Keratinocyte (primary cell): ENCODE measurements at regions not wholly inside any gene's neighbourhood (a gene's known extent, or its start where the extent isn't known, plus 50 kb on each side); places are given as distances from the start of the nearest gene placed in this dataset.

ENCODE experiments used
- DNase-seq: peaks from one replicate; pipeline ENCODE4 v3.0.0-alpha.2; 2011; ENCODE audit warnings: low read depth, missing footprints, low spot score
- FAIRE-seq: peaks from 2 replicates; lab custom pipeline; 2011; peaks lifted over from hg19 to GRCh38; lab: Jason Lieb, UNC
- H2AFZ ChIP-seq: 2 replicates; pipeline ENCODE4 v1.6.0; 2012; ENCODE audit warnings: low read length, control low read depth, inconsistent platforms; ENCODE audit not compliant: control insufficient read depth
- H3K27ac ChIP-seq: 2 replicates; pipeline ENCODE4 v1.5.1; 2011; ENCODE audit warnings: low read length; ENCODE audit not compliant: control insufficient read depth, insufficient read depth
- H3K27me3 ChIP-seq: 3 replicates; pipeline ENCODE4 v1.6.0; 2011; ENCODE audit warnings: low read length; ENCODE audit not compliant: control insufficient read depth, insufficient read depth; ENCODE audit errors: extremely low read depth
- H3K36me3 ChIP-seq, 2 experiments: 2 replicates in 1 of 2; 3 replicates in 1 of 2; pipeline ENCODE4 v1.5.1; 2011; ENCODE audit warnings: low read length in 2 of 2, mild to moderate bottlenecking in 1 of 2; ENCODE audit not compliant: control insufficient read depth in 2 of 2, insufficient read depth in 2 of 2; ENCODE audit errors: extremely low read depth in 1 of 2
- H3K4me1 ChIP-seq: 3 replicates; pipeline ENCODE4 v1.5.1; 2011; ENCODE audit warnings: low read length; ENCODE audit not compliant: control insufficient read depth, insufficient read depth; ENCODE audit errors: extremely low read depth
- H3K4me2 ChIP-seq: 3 replicates; pipeline ENCODE4 v1.6.0; 2011; ENCODE audit warnings: low read depth, low read length; ENCODE audit not compliant: control insufficient read depth, insufficient read depth; ENCODE audit errors: extremely low read depth
- H3K4me3 ChIP-seq, 3 experiments: fragments of 200-600 bp in 1 of 3; sonication (generic) in 1 of 3; 2 replicates in 2 of 3; 3 replicates in 1 of 3; pipeline ENCODE4 v1.5.1; 2011 to 2016; ENCODE audit warnings: low read length in 3 of 3, mild to moderate bottlenecking in 3 of 3, control low read depth in 2 of 3, inconsistent platforms in 1 of 3, low read depth in 1 of 3, mixed read lengths in 1 of 3, mixed run types in 1 of 3, moderate library complexity in 1 of 3; ENCODE audit not compliant: control insufficient read depth in 2 of 3, insufficient read depth in 2 of 3; ENCODE audit errors: extremely low read depth in 1 of 3
- H3K79me2 ChIP-seq: 2 replicates; pipeline ENCODE4 v1.6.0; 2012; ENCODE audit warnings: low read length; ENCODE audit not compliant: control insufficient read depth, insufficient read depth
- H3K9ac ChIP-seq: 3 replicates; pipeline ENCODE4 v1.6.0; 2011; ENCODE audit warnings: low read length; ENCODE audit not compliant: control insufficient read depth, insufficient read depth; ENCODE audit errors: extremely low read depth
- H3K9me1 ChIP-seq: 3 replicates; pipeline ENCODE4 v1.6.0; 2011; ENCODE audit warnings: low read length; ENCODE audit not compliant: control insufficient read depth, insufficient read depth; ENCODE audit errors: extremely low read depth
- H3K9me3 ChIP-seq: 2 replicates; pipeline ENCODE4 v1.5.1; 2012; ENCODE audit warnings: low read depth, low read length; ENCODE audit not compliant: control insufficient read depth
- H4K20me1 ChIP-seq: 3 replicates; pipeline ENCODE4 v1.6.0; 2011; ENCODE audit warnings: low read length; ENCODE audit not compliant: control insufficient read depth, insufficient read depth; ENCODE audit errors: extremely low read depth
- EZH2 ChIP-seq: IDR thresholded peaks from one replicate; pipeline ENCODE4 v1.6.1; 2012; ENCODE audit warnings: inconsistent platforms, mild to moderate bottlenecking, low read length, moderate library complexity
- dilution Hi-C: fragments of 300-500 bp; cut with MboI; formaldehyde crosslinking; loops from one replicate; pipeline ENCODE4 v1.7.0; 2020; ENCODE audit warnings: low sequenced_read_pairs; ENCODE audit not compliant: extremely low pct_ligation_motif_present
- TF ChIP-seq, protein P1 (sequence below), 3 experiments: IDR thresholded peaks in 1 of 3; conservative IDR thresholded peaks in 1 of 3; optimal IDR thresholded peaks in 1 of 3; 2 replicates in 2 of 3; 3 replicates in 1 of 3; pipeline versions ENCODE3 to v1.5.1; 2011; ENCODE audit warnings: low read length in 3 of 3, mild to moderate bottlenecking in 3 of 3, moderate library complexity in 2 of 3, control low read depth in 1 of 3, inconsistent platforms in 1 of 3; ENCODE audit not compliant: insufficient read depth in 2 of 3; ENCODE audit errors: extremely low read depth in 1 of 3

DNA sequence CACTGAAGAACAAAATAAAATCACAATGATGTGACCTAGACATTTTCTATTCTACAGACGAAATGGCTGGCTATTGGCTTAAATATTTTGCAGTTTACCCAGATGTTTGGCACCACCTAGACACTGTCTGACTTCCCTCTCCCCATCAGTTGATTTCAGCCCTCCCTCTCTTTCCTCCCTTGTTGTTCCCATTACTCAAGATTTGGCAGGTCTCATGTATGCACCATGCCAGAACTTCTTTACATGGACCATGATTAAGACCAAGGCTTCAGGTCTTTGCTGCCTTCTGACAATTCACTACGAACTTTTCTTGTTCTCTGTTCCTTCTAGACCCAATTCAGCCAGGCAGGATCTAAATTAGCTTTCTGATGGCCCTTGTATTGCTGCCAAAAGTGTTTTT lies 66.6 kb upstream of the GDNF start:
- Histone ChIP-seq H3K9ac (no peak overlapping the region), H3K27me3 (no peaks in the 10 kb centered on the region), H3K4me1 (no peaks in the 10 kb centered on the region), H3K27ac (no peak overlapping the region), H4K20me1 (no peaks in the 10 kb centered on the region), H3K79me2 (no peaks in the 10 kb centered on the region), H3K9me1 (no peaks in the 10 kb centered on the region), H3K4me3 (no peak overlapping the region), H3K9me3 (no peaks in the 10 kb centered on the region), H3K36me3 (no peaks in the 10 kb centered on the region), H2AFZ (no peak overlapping the region), H3K4me2 (no peak overlapping the region)
- dilution Hi-C loops: no loop called here
- FAIRE-seq (no peak), DNase-seq (no peak)
- no peak for TF ChIP-seq EZH2
- TF ChIP-seq, protein P1, sequence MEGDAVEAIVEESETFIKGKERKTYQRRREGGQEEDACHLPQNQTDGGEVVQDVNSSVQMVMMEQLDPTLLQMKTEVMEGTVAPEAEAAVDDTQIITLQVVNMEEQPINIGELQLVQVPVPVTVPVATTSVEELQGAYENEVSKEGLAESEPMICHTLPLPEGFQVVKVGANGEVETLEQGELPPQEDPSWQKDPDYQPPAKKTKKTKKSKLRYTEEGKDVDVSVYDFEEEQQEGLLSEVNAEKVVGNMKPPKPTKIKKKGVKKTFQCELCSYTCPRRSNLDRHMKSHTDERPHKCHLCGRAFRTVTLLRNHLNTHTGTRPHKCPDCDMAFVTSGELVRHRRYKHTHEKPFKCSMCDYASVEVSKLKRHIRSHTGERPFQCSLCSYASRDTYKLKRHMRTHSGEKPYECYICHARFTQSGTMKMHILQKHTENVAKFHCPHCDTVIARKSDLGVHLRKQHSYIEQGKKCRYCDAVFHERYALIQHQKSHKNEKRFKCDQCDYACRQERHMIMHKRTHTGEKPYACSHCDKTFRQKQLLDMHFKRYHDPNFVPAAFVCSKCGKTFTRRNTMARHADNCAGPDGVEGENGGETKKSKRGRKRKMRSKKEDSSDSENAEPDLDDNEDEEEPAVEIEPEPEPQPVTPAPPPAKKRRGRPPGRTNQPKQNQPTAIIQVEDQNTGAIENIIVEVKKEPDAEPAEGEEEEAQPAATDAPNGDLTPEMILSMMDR (optimal IDR thresholded peaks at IDR 0.05 in 1 of 3, IDR thresholded peaks at IDR 0.05 in 1 of 3, conservative IDR thresholded peaks at IDR 0.05 in 1 of 3; ENCODE audit: extremely low read depth in 1 of 3, insufficient read depth in 2 of 3, low read length in 3 of 3): no peak

DNA sequence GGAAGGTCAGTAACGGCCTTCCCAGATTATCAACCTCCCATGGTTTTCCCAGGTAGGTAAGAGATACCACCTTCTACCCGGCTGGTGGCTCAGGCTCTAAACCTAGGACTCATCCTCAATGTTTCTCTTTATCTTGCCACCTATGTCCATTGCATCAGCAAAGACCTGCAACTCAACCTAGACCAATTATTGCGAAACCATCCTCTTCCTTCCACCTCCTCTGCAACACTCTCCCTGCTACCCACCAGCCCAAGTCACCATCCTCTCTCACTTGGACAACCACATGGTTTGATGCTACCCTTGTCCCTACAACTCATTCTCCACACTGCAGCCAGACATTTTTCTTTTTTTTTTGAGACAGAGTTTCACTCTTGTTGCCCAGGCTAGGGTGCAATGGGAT lies 65.4 kb upstream of the GDNF start:
- H3K36me3 ChIP-seq: no peaks in the 10 kb centered on the region
- no peak overlapping the region for H3K4me2 ChIP-seq
- no peak for DNase-seq
- no peaks in the 10 kb centered on the region for H3K9me3 ChIP-seq
- H3K79me2 ChIP-seq: no peaks in the 10 kb centered on the region
- H3K27ac ChIP-seq: no peak overlapping the region
- H2AFZ ChIP-seq: no peak overlapping the region
- TF ChIP-seq, protein P1 (optimal IDR thresholded peaks at IDR 0.05 in 1 of 3, IDR thresholded peaks at IDR 0.05 in 1 of 3, conservative IDR thresholded peaks at IDR 0.05 in 1 of 3; ENCODE audit: extremely low read depth in 1 of 3, insufficient read depth in 2 of 3, low read length in 3 of 3): no peak
- no peak for TF ChIP-seq EZH2
- H4K20me1 ChIP-seq: no peaks in the 10 kb centered on the region
- no peaks in the 10 kb centered on the region for H3K9me1 ChIP-seq
- H3K4me3 ChIP-seq: no peak overlapping the region
- dilution Hi-C loops: no loop called here
- H3K27me3 ChIP-seq: no peaks in the 10 kb centered on the region
- no peak overlapping the region for H3K9ac ChIP-seq
- no peak for FAIRE-seq
- H3K4me1 ChIP-seq: no peaks in the 10 kb centered on the region
